ENCODE measurements at regions not wholly inside any gene's neighbourhood (a gene's known extent, or its start where the extent isn't known, plus 50 kb on each side); places are given as distances from the start of the nearest gene placed in this dataset.

DNA sequence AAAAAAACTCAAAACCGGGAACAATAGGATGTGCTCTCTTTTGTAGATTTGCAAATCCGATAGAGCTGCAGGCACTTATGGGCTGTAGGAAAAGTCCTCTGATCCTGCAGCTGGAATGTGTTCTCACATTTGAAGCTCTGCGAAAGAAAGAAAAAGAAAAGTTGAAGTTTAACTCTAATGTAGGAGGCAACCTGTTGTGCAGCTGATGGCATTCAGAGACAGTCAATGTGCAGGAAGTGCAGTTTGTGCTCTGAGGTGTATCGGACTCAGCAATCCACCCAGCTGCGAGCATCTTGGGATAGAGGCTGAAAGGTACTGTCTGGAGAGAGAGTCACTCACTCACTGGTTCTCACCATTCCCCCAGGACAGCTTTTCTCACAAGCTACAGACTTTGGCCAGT lies 339.2 kb downstream of the AGTPBP1 start:
- H3K27me3 ChIP-seq (ENCODE audit: low read length), result no peaks in the 10 kb centered on the region
- H3K27ac ChIP-seq (ENCODE audit: low read depth, low read length), result no peak overlapping the region
- H3K4me3 ChIP-seq (ENCODE audit: insufficient read depth, low read length, poor library complexity, severe bottlenecking), result no peak overlapping the region
- H3K9me2 ChIP-seq (replicated peaks; ENCODE audit: insufficient read depth, low read length), result no peaks in the 10 kb centered on the region
- no peaks in the 10 kb centered on the region for H3K9me3 ChIP-seq (ENCODE audit: insufficient read depth, low read length)
- H3K79me2 ChIP-seq (ENCODE audit: insufficient read depth, low read length), result no peaks in the 10 kb centered on the region
- no peak overlapping the region for H3K9ac ChIP-seq (ENCODE audit: low read length)
- H3F3A ChIP-seq (ENCODE audit: insufficient read depth), result no peaks in the 10 kb centered on the region
- no peak overlapping the region for H3K4me2 ChIP-seq (ENCODE audit: low read depth, low read length, poor library complexity, severe bottlenecking)
- H3K36me3 ChIP-seq (ENCODE audit: low read length), result no peaks in the 10 kb centered on the region
- TF ChIP-seq CTCF (IDR thresholded peaks at IDR 0.05; ENCODE audit: insufficient read depth, low read length, poor library complexity, severe bottlenecking), result no peak
- TF ChIP-seq EZH2phosphoT487 (conservative IDR thresholded peaks at IDR 0.05; ENCODE audit: low read length), result no peak
- H4K20me1 ChIP-seq (ENCODE audit: low read depth, low read length), result no peaks in the 10 kb centered on the region
- H2AFZ ChIP-seq (ENCODE audit: low read depth, low read length, severe bottlenecking), result no peak overlapping the region

GRCh38 chr9:85401998-85402397 lies 339.8 kb downstream of the AGTPBP1 start:
- Histone ChIP-seq H3K27me3 (ENCODE audit: low read length) (no peaks in the 10 kb centered on the region), H3K79me2 (ENCODE audit: insufficient read depth, low read length) (no peaks in the 10 kb centered on the region), H3F3A (ENCODE audit: insufficient read depth) (no peaks in the 10 kb centered on the region), H4K20me1 (ENCODE audit: low read depth, low read length) (no peaks in the 10 kb centered on the region), H3K9me3 (ENCODE audit: insufficient read depth, low read length) (no peaks in the 10 kb centered on the region), H3K9me2 (replicated peaks; ENCODE audit: insufficient read depth, low read length) (no peaks in the 10 kb centered on the region), H2AFZ (ENCODE audit: low read depth, low read length, severe bottlenecking) (no peak overlapping the region), H3K36me3 (ENCODE audit: low read length) (no peaks in the 10 kb centered on the region), H3K4me2 (ENCODE audit: low read depth, low read length, poor library complexity, severe bottlenecking) (no peak overlapping the region), H3K9ac (ENCODE audit: low read length) (no peak overlapping the region), H3K27ac (ENCODE audit: low read depth, low read length) (no peak overlapping the region), H3K4me3 (ENCODE audit: insufficient read depth, low read length, poor library complexity, severe bottlenecking) (no peak overlapping the region)
- TF ChIP-seq EZH2phosphoT487 (conservative IDR thresholded peaks at IDR 0.05; ENCODE audit: low read length) (no peak), CTCF (IDR thresholded peaks at IDR 0.05; ENCODE audit: insufficient read depth, low read length, poor library complexity, severe bottlenecking) (no peak)

- Histone ChIP-seq H3K9ac (ENCODE audit: low read length) (no peak overlapping the region), H3F3A (ENCODE audit: insufficient read depth) (no peaks in the 10 kb centered on the region), H3K4me2 (ENCODE audit: low read depth, low read length, poor library complexity, severe bottlenecking) (no peak overlapping the region), H4K20me1 (ENCODE audit: low read depth, low read length) (no peaks in the 10 kb centered on the region), H3K36me3 (ENCODE audit: low read length) (no peaks in the 10 kb centered on the region), H2AFZ (ENCODE audit: low read depth, low read length, severe bottlenecking) (no peak overlapping the region), H3K27me3 (ENCODE audit: low read length) (no peaks in the 10 kb centered on the region), H3K9me2 (replicated peaks; ENCODE audit: insufficient read depth, low read length) (no peaks in the 10 kb centered on the region), H3K9me3 (ENCODE audit: insufficient read depth, low read length) (no peaks in the 10 kb centered on the region), H3K4me3 (ENCODE audit: insufficient read depth, low read length, poor library complexity, severe bottlenecking) (no peak overlapping the region), H3K27ac (ENCODE audit: low read depth, low read length) (no peak overlapping the region), H3K79me2 (ENCODE audit: insufficient read depth, low read length) (no peaks in the 10 kb centered on the region)
- TF ChIP-seq EZH2phosphoT487 (conservative IDR thresholded peaks at IDR 0.05; ENCODE audit: low read length) (no peak), CTCF (IDR thresholded peaks at IDR 0.05; ENCODE audit: insufficient read depth, low read length, poor library complexity, severe bottlenecking) (no peak)
These were observed 344.7 kb downstream of the AGTPBP1 start for GRCh38 chr9:85397005-85397404.

- Histone ChIP-seq H3K9me3 (ENCODE audit: insufficient read depth, low read length) (no peaks in the 10 kb centered on the region), H3K79me2 (ENCODE audit: insufficient read depth, low read length) (no peaks in the 10 kb centered on the region), H3K36me3 (ENCODE audit: low read length) (no peaks in the 10 kb centered on the region), H3K27me3 (ENCODE audit: low read length) (no peaks in the 10 kb centered on the region), H3K4me2 (ENCODE audit: low read depth, low read length, poor library complexity, severe bottlenecking) (no peak overlapping the region), H4K20me1 (ENCODE audit: low read depth, low read length) (no peaks in the 10 kb centered on the region), H2AFZ (ENCODE audit: low read depth, low read length, severe bottlenecking) (no peak overlapping the region), H3K4me3 (ENCODE audit: insufficient read depth, low read length, poor library complexity, severe bottlenecking) (no peak overlapping the region), H3K9ac (ENCODE audit: low read length) (no peak overlapping the region), H3K27ac (ENCODE audit: low read depth, low read length) (no peak overlapping the region), H3K9me2 (replicated peaks; ENCODE audit: insufficient read depth, low read length) (no peaks in the 10 kb centered on the region), H3F3A (ENCODE audit: insufficient read depth) (no peaks in the 10 kb centered on the region)
- no peak for TF ChIP-seq CTCF (IDR thresholded peaks at IDR 0.05; ENCODE audit: insufficient read depth, low read length, poor library complexity, severe bottlenecking)
- TF ChIP-seq EZH2phosphoT487 (conservative IDR thresholded peaks at IDR 0.05; ENCODE audit: low read length), result no peak
These were observed 349.5 kb downstream of the AGTPBP1 start for GRCh38 chr9:85392260-85392659.
